Effector memory CD8-positive, alpha-beta T cell (primary cell): ENCODE measurements at regions not wholly inside any gene's neighbourhood (a gene's known extent, or its start where the extent isn't known, plus 50 kb on each side); places are given as distances from the start of the nearest gene placed in this dataset.

Source experiments
- ATAC-seq: fragments of 150-1000 bp; cut with Tn5 transposase; replicated peaks from 2 replicates; pipeline ENCODE4 v1.10.0; 2021; ENCODE audit warnings: mild to moderate bottlenecking, moderate library complexity
- DNase-seq, 3 experiments: peaks; one replicate each; pipeline ENCODE4 v3.0.0; 2021
- H3K27ac Mint-ChIP-seq, 2 donors: one replicate each; pipeline ENCODE4 v1.8.0; 2022; ENCODE audit warnings: mild to moderate bottlenecking in 2 of 2, mixed read lengths in 2 of 2, moderate library complexity in 2 of 2
- H3K27me3 Mint-ChIP-seq, 2 donors: one replicate each; pipeline ENCODE4 v1.8.0; 2022; ENCODE audit warnings: mixed read lengths in 2 of 2
- H3K36me3 Mint-ChIP-seq: one replicate; pipeline ENCODE4 v1.8.0; 2022; ENCODE audit warnings: mild to moderate bottlenecking, moderate library complexity, mixed read lengths; ENCODE audit not compliant: insufficient read depth
- H3K4me1 Mint-ChIP-seq, 2 donors: one replicate each; pipeline ENCODE4 v1.8.0; 2022; ENCODE audit warnings: low read depth in 2 of 2, mixed read lengths in 2 of 2
- H3K4me3 Mint-ChIP-seq, 2 donors: one replicate each; pipeline ENCODE4 v1.8.0; 2022; ENCODE audit warnings: mild to moderate bottlenecking in 2 of 2, mixed read lengths in 2 of 2, moderate library complexity in 2 of 2
- H3K9me3 Mint-ChIP-seq, 2 donors: one replicate each; pipeline ENCODE4 v1.8.0; 2022; ENCODE audit warnings: mixed read lengths in 2 of 2

GRCh38 chr13:73417012-73417615 is 358.3 kb downstream of the KLF5 start:
- Mint-ChIP-seq H3K9me3 (no peaks in the 10 kb centered on the region), H3K27ac (no peak overlapping the region)

GRCh38 chr13:73416093-73416492 is 357.3 kb downstream of the KLF5 start:
- no peak for DNase-seq
- H3K36me3 Mint-ChIP-seq, result peaks cover 3% of the 10 kb centered on the region
- H3K27me3 Mint-ChIP-seq, result peaks cover 0 to 11% of the 10 kb centered on the region in 2 donors
- no peaks in the 10 kb centered on the region for H3K9me3 Mint-ChIP-seq
- ATAC-seq, result no peak
- no peak overlapping the region for H3K27ac Mint-ChIP-seq
- H3K4me3 Mint-ChIP-seq, result no peak overlapping the region
- H3K4me1 Mint-ChIP-seq, result no peaks in the 10 kb centered on the region

More at GRCh38 chr13:73417012-73417615, 358.3 kb downstream of the KLF5 start:
- H3K4me3 Mint-ChIP-seq, result no peak overlapping the region
- ATAC-seq, result no peak
- peaks cover 3% of the 10 kb centered on the region for H3K36me3 Mint-ChIP-seq
- no peak for DNase-seq
- H3K4me1 Mint-ChIP-seq, result no peaks in the 10 kb centered on the region
- peaks cover 0 to 11% of the 10 kb centered on the region in 2 donors for H3K27me3 Mint-ChIP-seq

- Mint-ChIP-seq H3K27ac (no peak overlapping the region), H3K36me3 (peaks cover 3% of the 10 kb centered on the region), H3K4me3 (no peak overlapping the region), H3K27me3 (peaks cover 7 to 11% of the 10 kb centered on the region in 2 donors), H3K4me1 (no peaks in the 10 kb centered on the region), H3K9me3 (no peaks in the 10 kb centered on the region)
- no peak for DNase-seq
- ATAC-seq, result no peak
Measured at GRCh38 chr13:73413656-73414055, 354.9 kb downstream of the KLF5 start.

- Mint-ChIP-seq H3K36me3 (peaks cover 3% of the 10 kb centered on the region), H3K9me3 (no peaks in the 10 kb centered on the region), H3K4me1 (no peaks in the 10 kb centered on the region), H3K27me3 (peaks cover 7 to 11% of the 10 kb centered on the region in 2 donors), H3K27ac (no peak overlapping the region), H3K4me3 (no peak overlapping the region)
- DNase-seq (no peak), ATAC-seq (no peak)
Measured at GRCh38 chr13:73412933-73413332, 354.1 kb downstream of the KLF5 start.

GRCh38 chr13:73411067-73411809 is 352.4 kb downstream of the KLF5 start:
- no peak overlapping the region for H3K4me3 Mint-ChIP-seq
- H3K27me3 Mint-ChIP-seq, result peaks cover 6 to 7% of the 10 kb centered on the region in 2 donors
- peaks cover under 1% of the 10 kb centered on the region for H3K36me3 Mint-ChIP-seq
- no peaks in the 10 kb centered on the region for H3K4me1 Mint-ChIP-seq
- DNase-seq (no peak), ATAC-seq (no peak)
- no peak overlapping the region for H3K27ac Mint-ChIP-seq
- no peaks in the 10 kb centered on the region for H3K9me3 Mint-ChIP-seq

- Mint-ChIP-seq H3K4me1 (no peaks in the 10 kb centered on the region), H3K27ac (no peak overlapping the region), H3K36me3 (no peaks in the 10 kb centered on the region)
Measured at GRCh38 chr13:73406454-73406853, 347.6 kb downstream of the KLF5 start.

GRCh38 chr13:73404581-73404980 is 345.8 kb downstream of the KLF5 start:
- Mint-ChIP-seq H3K36me3 (no peaks in the 10 kb centered on the region), H3K27ac (no peak overlapping the region), H3K4me1 (no peaks in the 10 kb centered on the region), H3K27me3 (peaks cover 0 to under 1% of the 10 kb centered on the region in 2 donors), H3K4me3 (no peak overlapping the region), H3K9me3 (no peaks in the 10 kb centered on the region)
- ATAC-seq (no peak), DNase-seq (no peak)

More at GRCh38 chr13:73406454-73406853, 347.6 kb downstream of the KLF5 start:
- H3K27me3 Mint-ChIP-seq, result peaks cover 0 to 7% of the 10 kb centered on the region in 2 donors
- ATAC-seq (no peak), DNase-seq (no peak)
- no peak overlapping the region for H3K4me3 Mint-ChIP-seq
- no peaks in the 10 kb centered on the region for H3K9me3 Mint-ChIP-seq

- H3K27me3 Mint-ChIP-seq, result no peaks in the 10 kb centered on the region
Measured at GRCh38 chr13:73403355-73404120, 344.7 kb downstream of the KLF5 start.

GRCh38 chr13:73401769-73402168 is 343.0 kb downstream of the KLF5 start:
- no peak overlapping the region for H3K4me3 Mint-ChIP-seq
- H3K36me3 Mint-ChIP-seq, result no peaks in the 10 kb centered on the region
- no peak overlapping the region for H3K27ac Mint-ChIP-seq
- H3K4me1 Mint-ChIP-seq, result no peaks in the 10 kb centered on the region
- peaks cover 0 to under 1% of the 10 kb centered on the region in 2 donors for H3K27me3 Mint-ChIP-seq
- no peaks in the 10 kb centered on the region for H3K9me3 Mint-ChIP-seq
- ATAC-seq (no peak), DNase-seq (no peak)

More at GRCh38 chr13:73403355-73404120, 344.7 kb downstream of the KLF5 start:
- Mint-ChIP-seq H3K4me3 (no peak overlapping the region), H3K9me3 (no peaks in the 10 kb centered on the region), H3K36me3 (no peaks in the 10 kb centered on the region), H3K4me1 (no peaks in the 10 kb centered on the region), H3K27ac (no peak overlapping the region)
- no peak for ATAC-seq
- DNase-seq, result no peak

- Mint-ChIP-seq H3K27ac (no peak overlapping the region), H3K9me3 (no peaks in the 10 kb centered on the region), H3K27me3 (peaks cover 0 to 5% of the 10 kb centered on the region in 2 donors), H3K4me1 (no peaks in the 10 kb centered on the region), H3K4me3 (no peak overlapping the region), H3K36me3 (no peaks in the 10 kb centered on the region)
- DNase-seq (no peak), ATAC-seq (no peak)
Measured at GRCh38 chr13:73399347-73400216, 340.8 kb downstream of the KLF5 start.

- Mint-ChIP-seq H3K9me3 (no peaks in the 10 kb centered on the region), H3K27me3 (peaks cover 0 to 5% of the 10 kb centered on the region in 2 donors), H3K4me1 (no peaks in the 10 kb centered on the region), H3K36me3 (no peaks in the 10 kb centered on the region), H3K4me3 (no peak overlapping the region), H3K27ac (no peak overlapping the region)
- DNase-seq (no peak), ATAC-seq (no peak)
Measured at GRCh38 chr13:73397496-73398305, 338.9 kb downstream of the KLF5 start.

GRCh38 chr13:73394066-73394465 is 335.3 kb downstream of the KLF5 start:
- Mint-ChIP-seq H3K4me3 (no peak overlapping the region), H3K36me3 (no peaks in the 10 kb centered on the region)

More at GRCh38 chr13:73394066-73394465, 335.3 kb downstream of the KLF5 start:
- ATAC-seq (no peak), DNase-seq (no peak)
- no peaks in the 10 kb centered on the region for H3K4me1 Mint-ChIP-seq
- no peaks in the 10 kb centered on the region for H3K9me3 Mint-ChIP-seq
- peaks cover 0 to 14% of the 10 kb centered on the region in 2 donors for H3K27me3 Mint-ChIP-seq
- H3K27ac Mint-ChIP-seq, result no peak overlapping the region
